ENCODE measurements at regions not wholly inside any gene's neighbourhood (a gene's known extent, or its start where the extent isn't known, plus 50 kb on each side); places are given as distances from the start of the nearest gene placed in this dataset.

GRCh38 chr2:72036173-72036545 is 111.5 kb downstream of the CYP26B1 start (continued):
- no peak for TF ChIP-seq ETS1 (IDR thresholded peaks at IDR 0.05)

- Mint-ChIP-seq H3K36me3 (ENCODE audit: low read depth) (no peaks in the 10 kb centered on the region), H3K27ac (no peak overlapping the region), H3K27me3 (ENCODE audit: insufficient read depth, low read depth, poor library complexity) (peaks cover 4% of the 10 kb centered on the region), H3K4me1 (peaks cover 7% of the 10 kb centered on the region), H3K9me3 (peaks cover 2% of the 10 kb centered on the region; the same call in 2 of the 3 replicates), H3K4me3 (no peak overlapping the region)
- Histone ChIP-seq H3K4me3 (no peak overlapping the region), H3K4me2 (no peak overlapping the region), H3K9me2 (ENCODE audit: insufficient read depth) (no peaks in the 10 kb centered on the region), H3K4me1 (ENCODE audit: insufficient read depth) (no peaks in the 10 kb centered on the region), H3K27ac (ENCODE audit: low read depth) (no peak overlapping the region), H3K36me3 (ENCODE audit: insufficient read depth) (no peaks in the 10 kb centered on the region), H3F3A (replicated peaks; ENCODE audit: low read depth) (no peaks in the 10 kb centered on the region), H3K27me3 (ENCODE audit: insufficient read depth) (no peaks in the 10 kb centered on the region), H4K20me1 (replicated peaks; ENCODE audit: insufficient read depth) (no peaks in the 10 kb centered on the region), H2AFZ (no peak overlapping the region), H3K79me2 (replicated peaks; ENCODE audit: insufficient read depth) (no peaks in the 10 kb centered on the region)
- no peak for TF ChIP-seq REST (IDR thresholded peaks at IDR 0.05; ENCODE audit: unreplicated experiment)
- DNase-seq (ENCODE audit: low spot score) (no peak), ATAC-seq (no peak)
These were observed 112.0 kb downstream of the CYP26B1 start for GRCh38 chr2:72035518-72036172.

GRCh38 chr2:72034353-72035095 is 113.1 kb downstream of the CYP26B1 start:
- H3K4me1 Mint-ChIP-seq: peaks cover 7% of the 10 kb centered on the region; the same call in 2 of the 3 replicates
- Histone ChIP-seq H3K36me3 (ENCODE audit: insufficient read depth) (no peaks in the 10 kb centered on the region), H3K79me2 (replicated peaks; ENCODE audit: insufficient read depth) (no peaks in the 10 kb centered on the region), H3K27me3 (ENCODE audit: insufficient read depth) (no peaks in the 10 kb centered on the region), H3K4me1 (ENCODE audit: insufficient read depth) (no peaks in the 10 kb centered on the region), H2AFZ (no peak overlapping the region), H3K4me2 (no peak overlapping the region), H3K4me3 (no peak overlapping the region), H3K27ac (ENCODE audit: low read depth) (no peak overlapping the region), H3F3A (replicated peaks; ENCODE audit: low read depth) (no peaks in the 10 kb centered on the region), H4K20me1 (replicated peaks; ENCODE audit: insufficient read depth) (no peaks in the 10 kb centered on the region), H3K9me2 (ENCODE audit: insufficient read depth) (no peaks in the 10 kb centered on the region)
- H3K27me3 Mint-ChIP-seq (ENCODE audit: insufficient read depth, low read depth, poor library complexity): peaks cover 4% of the 10 kb centered on the region
- DNase-seq (ENCODE audit: low spot score): no peak
- no peaks in the 10 kb centered on the region for H3K9me3 Mint-ChIP-seq
- no peak for TF ChIP-seq ZNF331 (CRISPR knock-in tag; IDR thresholded peaks at IDR 0.05; ENCODE audit: low read depth)
- TF ChIP-seq NANOG (IDR thresholded peaks at IDR 0.05; ENCODE audit: borderline replicate concordance): no peak
- no peak for TF ChIP-seq POLR2AphosphoS5 (IDR thresholded peaks at IDR 0.05; ENCODE audit: low read depth)
- TF ChIP-seq STAT1 (IDR thresholded peaks at IDR 0.05; ENCODE audit: unreplicated experiment): no peak
- TF ChIP-seq CREB1 (CRISPR knock-in tag; IDR thresholded peaks at IDR 0.05; ENCODE audit: low read depth): no peak
- TF ChIP-seq ETS1 (IDR thresholded peaks at IDR 0.05): no peak
- no peak for TF ChIP-seq REST (IDR thresholded peaks at IDR 0.05; ENCODE audit: unreplicated experiment)
- no peaks in the 10 kb centered on the region for H3K36me3 Mint-ChIP-seq (ENCODE audit: low read depth)
- no peak overlapping the region for H3K27ac Mint-ChIP-seq
- ATAC-seq: no peak
- no peak overlapping the region for H3K4me3 Mint-ChIP-seq
